ENCODE measurements at regions not wholly inside any gene's neighbourhood (a gene's known extent, or its start where the extent isn't known, plus 50 kb on each side); places are given as distances from the start of the nearest gene placed in this dataset.

GRCh38 chr13:106852436-106852835, 284.5 kb upstream of the ARGLU1 start:
- Histone ChIP-seq H2AFZ (ENCODE audit: low read depth) (no peak overlapping the region), H3K4me3 (ENCODE audit: low read depth in 2 of 2, low read length in 1 of 2) (no peak overlapping the region), H3K36me3 (replicated peaks in 1 of 2; ENCODE audit: control insufficient read depth in 1 of 2, insufficient read depth in 2 of 2, low read length in 1 of 2) (no peaks in the 10 kb centered on the region), H4K20me1 (ENCODE audit: insufficient read depth) (no peaks in the 10 kb centered on the region), H3K9me2 (no peaks in the 10 kb centered on the region), H3K27ac (ENCODE audit: low read depth in 2 of 2, low read length in 1 of 2) (no peak overlapping the region), H3K27me3 (ENCODE audit: insufficient read depth) (no peaks in the 10 kb centered on the region), H3K9ac (no peak overlapping the region), H3K9me3 (no peaks in the 10 kb centered on the region), H3F3A (replicated peaks; ENCODE audit: insufficient read depth) (no peaks in the 10 kb centered on the region), H3K79me2 (ENCODE audit: insufficient read depth) (no peaks in the 10 kb centered on the region), H3K4me1 (ENCODE audit: control insufficient read depth in 1 of 2, insufficient read depth in 2 of 2, low read depth in 1 of 2, low read length in 1 of 2) (no peaks in the 10 kb centered on the region; a peak in 1 of 4 replicates), H3K4me2 (no peak overlapping the region)
- TF ChIP-seq PBX3 (IDR thresholded peaks at IDR 0.05) (no peak), RXRA (IDR thresholded peaks at IDR 0.05; ENCODE audit: borderline replicate concordance, low read depth) (no peak), USF1 (IDR thresholded peaks at IDR 0.05; ENCODE audit: borderline replicate concordance, low read depth) (no peak), GATA2 (CRISPR knock-in tag; IDR thresholded peaks at IDR 0.05) (no peak), MEF2A (IDR thresholded peaks at IDR 0.05; ENCODE audit: borderline replicate concordance, low read depth) (no peak), RAD21 (IDR thresholded peaks at IDR 0.05; ENCODE audit: low read length) (no peak), FOXJ3 (CRISPR knock-in tag; IDR thresholded peaks at IDR 0.05) (no peak), ELF1 (IDR thresholded peaks at IDR 0.05) (no peak), SMC3 (IDR thresholded peaks at IDR 0.05; ENCODE audit: low read depth, low read length) (no peak), GABPA (IDR thresholded peaks at IDR 0.05; ENCODE audit: low read depth) (no peak), JUND (IDR thresholded peaks at IDR 0.05) (no peak), TEAD4 (IDR thresholded peaks at IDR 0.05; ENCODE audit: borderline replicate concordance, insufficient read depth) (no peak), SIN3A (IDR thresholded peaks at IDR 0.05; ENCODE audit: borderline replicate concordance, low read depth, low read length) (no peak), POLR2AphosphoS5 (IDR thresholded peaks at IDR 0.05; ENCODE audit: low read depth, low read length) (no peak), EP300 (IDR thresholded peaks at IDR 0.05; ENCODE audit: borderline replicate concordance in 1 of 2, low read depth in 1 of 2, low read length in 1 of 2) (no peak), FOXM1 (IDR thresholded peaks at IDR 0.05; ENCODE audit: low read depth) (no peak), TCF12 (IDR thresholded peaks at IDR 0.05) (no peak), USF2 (IDR thresholded peaks at IDR 0.05; ENCODE audit: borderline replicate concordance, low read depth, low read length) (no peak), FOSL2 (IDR thresholded peaks at IDR 0.05; ENCODE audit: borderline replicate concordance, low read depth) (no peak)
- DNase-seq, result no peak
- WGBS (ENCODE audit: low lambda C conversion rate), result 19% methylated on average over 8 of the region's 8 CpGs
- ChIA-PET POLR2A (no interaction called here), CTCF (no interaction called here)
